PFSK-1 (cell line): ENCODE measurements at regions not wholly inside any gene's neighbourhood (a gene's known extent, or its start where the extent isn't known, plus 50 kb on each side); places are given as distances from the start of the nearest gene placed in this dataset.

Experiments used
- FOXP2 ChIP-seq: optimal IDR thresholded peaks from 2 replicates; pipeline ENCODE3; 2011; ENCODE audit warnings: borderline replicate concordance, control low read depth, inconsistent platforms; ENCODE audit not compliant: insufficient read depth; ENCODE audit errors: extremely low read length, extremely low read depth
- POLR2AphosphoS5 ChIP-seq: IDR thresholded peaks from 2 replicates; pipeline ENCODE4 v1.6.1; 2012; ENCODE audit warnings: low read depth, mild to moderate bottlenecking, control low read depth, low read length, moderate library complexity
- REST ChIP-seq, 2 experiments: IDR thresholded peaks; 2 replicates each; pipeline versions ENCODE4 v1.6.1 to v1.8.0; 2011 to 2012; ENCODE audit warnings: low read depth in 2 of 2, low read length in 2 of 2, control low read depth in 1 of 2, inconsistent platforms in 1 of 2, mild to moderate bottlenecking in 1 of 2, moderate library complexity in 1 of 2; ENCODE audit not compliant: insufficient read depth in 1 of 2
- SIN3A ChIP-seq: IDR thresholded peaks from 2 replicates; pipeline ENCODE4 v1.6.1; 2012; ENCODE audit warnings: mild to moderate bottlenecking, low read length, moderate library complexity, borderline replicate concordance; ENCODE audit not compliant: insufficient read depth
- TAF1 ChIP-seq: IDR thresholded peaks from 2 replicates; pipeline ENCODE4 v1.6.1; 2012; ENCODE audit warnings: low read length, control low read depth, borderline replicate concordance; ENCODE audit not compliant: insufficient read depth

GRCh38 chr7:25967278-25968204 lies 184.5 kb upstream of the NFE2L3 start:
- TF ChIP-seq TAF1 (no peak), REST (IDR thresholded peaks at IDR 0.05; ENCODE audit: insufficient read depth in 1 of 2, low read depth in 2 of 2, low read length in 2 of 2) (no peak), SIN3A (no peak), FOXP2 (no peak), POLR2AphosphoS5 (no peak)

GRCh38 chr7:25968205-25968993 lies 183.6 kb upstream of the NFE2L3 start:
- TF ChIP-seq POLR2AphosphoS5 (no peak), SIN3A (no peak), FOXP2 (no peak), TAF1 (no peak)

DNA sequence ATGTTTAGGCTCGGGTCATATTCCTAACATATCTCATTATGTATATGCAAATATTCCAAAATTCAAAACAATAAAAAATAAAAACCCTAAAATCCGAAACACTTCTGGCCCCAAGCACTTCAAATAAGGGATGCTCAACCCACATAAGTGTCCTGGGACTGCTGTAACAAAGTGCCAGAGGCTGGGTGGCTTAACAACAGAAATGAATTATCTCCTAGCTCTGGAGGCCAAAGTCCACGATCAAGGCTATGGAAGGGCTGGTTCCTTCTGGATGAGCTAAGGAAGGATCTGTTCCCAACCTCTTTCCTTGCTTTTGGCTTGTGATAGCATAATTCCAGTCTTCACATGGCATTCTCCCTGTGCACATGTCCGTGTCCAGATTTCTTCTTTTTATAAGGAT lies 181.6 kb upstream of the NFE2L3 start:
- TF ChIP-seq FOXP2 (no peak), POLR2AphosphoS5 (no peak), SIN3A (no peak), REST (IDR thresholded peaks at IDR 0.05; ENCODE audit: insufficient read depth in 1 of 2, low read depth in 2 of 2, low read length in 2 of 2) (no peak)

DNA sequence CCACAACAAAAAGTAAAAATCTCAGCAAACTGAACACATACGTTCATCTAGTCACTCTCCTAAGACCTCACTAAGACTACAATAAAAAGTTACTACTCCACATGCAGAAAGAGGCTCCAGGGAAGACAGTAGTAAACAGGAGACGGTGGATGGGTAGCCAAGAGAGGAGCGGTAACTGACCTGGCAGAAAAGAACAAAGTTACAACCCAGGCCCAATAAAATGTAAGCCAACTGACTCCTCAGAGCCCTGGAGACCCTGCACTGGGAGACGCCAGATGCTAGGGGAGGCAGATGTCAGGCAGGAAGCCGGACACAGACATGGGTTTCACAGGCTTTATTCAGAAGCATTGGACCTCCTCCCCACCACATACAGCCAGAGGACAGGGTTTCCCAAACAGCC lies 181.1 kb upstream of the NFE2L3 start:
- no peak for TF ChIP-seq POLR2AphosphoS5
- TF ChIP-seq TAF1: no peak
- TF ChIP-seq FOXP2: no peak
- no peak for TF ChIP-seq REST (IDR thresholded peaks at IDR 0.05; ENCODE audit: insufficient read depth in 1 of 2, low read depth in 2 of 2, low read length in 2 of 2)
- TF ChIP-seq SIN3A: no peak

- no peak for TF ChIP-seq REST (IDR thresholded peaks at IDR 0.05; ENCODE audit: insufficient read depth in 1 of 2, low read depth in 2 of 2, low read length in 2 of 2)
- no peak for TF ChIP-seq TAF1
- no peak for TF ChIP-seq SIN3A
- TF ChIP-seq FOXP2: no peak
- TF ChIP-seq POLR2AphosphoS5: no peak
Observed at GRCh38 chr7:25976630-25977029, 175.4 kb upstream of the NFE2L3 start.
